ENCODE measurements at regions not wholly inside any gene's neighbourhood (a gene's known extent, or its start where the extent isn't known, plus 50 kb on each side); places are given as distances from the start of the nearest gene placed in this dataset.

DNA sequence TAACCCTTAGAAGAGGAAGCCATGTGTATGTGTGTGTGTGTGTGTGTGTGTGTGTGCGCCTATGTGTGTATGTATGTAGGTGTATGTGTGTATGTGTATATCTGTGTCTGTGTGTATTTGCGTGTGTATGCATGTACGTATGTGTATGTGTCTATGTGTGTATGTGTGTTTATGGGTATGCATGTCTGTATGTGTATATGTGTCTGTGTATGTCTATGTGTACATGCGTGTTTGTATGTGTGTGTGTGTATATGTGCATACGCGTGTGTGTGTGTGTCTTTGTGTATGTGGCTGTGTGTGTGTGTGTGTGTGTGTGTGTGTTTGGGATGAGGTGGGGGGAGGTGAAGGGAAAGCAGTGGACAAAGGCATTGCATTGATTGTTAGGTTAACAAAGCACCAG, 380.2 kb downstream of the HRH4 start:
- TF ChIP-seq TAF1 (conservative IDR thresholded peaks at IDR 0.05): no peak
- TF ChIP-seq, protein P1, sequence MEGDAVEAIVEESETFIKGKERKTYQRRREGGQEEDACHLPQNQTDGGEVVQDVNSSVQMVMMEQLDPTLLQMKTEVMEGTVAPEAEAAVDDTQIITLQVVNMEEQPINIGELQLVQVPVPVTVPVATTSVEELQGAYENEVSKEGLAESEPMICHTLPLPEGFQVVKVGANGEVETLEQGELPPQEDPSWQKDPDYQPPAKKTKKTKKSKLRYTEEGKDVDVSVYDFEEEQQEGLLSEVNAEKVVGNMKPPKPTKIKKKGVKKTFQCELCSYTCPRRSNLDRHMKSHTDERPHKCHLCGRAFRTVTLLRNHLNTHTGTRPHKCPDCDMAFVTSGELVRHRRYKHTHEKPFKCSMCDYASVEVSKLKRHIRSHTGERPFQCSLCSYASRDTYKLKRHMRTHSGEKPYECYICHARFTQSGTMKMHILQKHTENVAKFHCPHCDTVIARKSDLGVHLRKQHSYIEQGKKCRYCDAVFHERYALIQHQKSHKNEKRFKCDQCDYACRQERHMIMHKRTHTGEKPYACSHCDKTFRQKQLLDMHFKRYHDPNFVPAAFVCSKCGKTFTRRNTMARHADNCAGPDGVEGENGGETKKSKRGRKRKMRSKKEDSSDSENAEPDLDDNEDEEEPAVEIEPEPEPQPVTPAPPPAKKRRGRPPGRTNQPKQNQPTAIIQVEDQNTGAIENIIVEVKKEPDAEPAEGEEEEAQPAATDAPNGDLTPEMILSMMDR (IDR thresholded peaks at IDR 0.05; ENCODE audit: low read depth, low read length, missing input control): no peak
- no peak for TF ChIP-seq YY1 (IDR thresholded peaks at IDR 0.05)
- TF ChIP-seq, protein P2, sequence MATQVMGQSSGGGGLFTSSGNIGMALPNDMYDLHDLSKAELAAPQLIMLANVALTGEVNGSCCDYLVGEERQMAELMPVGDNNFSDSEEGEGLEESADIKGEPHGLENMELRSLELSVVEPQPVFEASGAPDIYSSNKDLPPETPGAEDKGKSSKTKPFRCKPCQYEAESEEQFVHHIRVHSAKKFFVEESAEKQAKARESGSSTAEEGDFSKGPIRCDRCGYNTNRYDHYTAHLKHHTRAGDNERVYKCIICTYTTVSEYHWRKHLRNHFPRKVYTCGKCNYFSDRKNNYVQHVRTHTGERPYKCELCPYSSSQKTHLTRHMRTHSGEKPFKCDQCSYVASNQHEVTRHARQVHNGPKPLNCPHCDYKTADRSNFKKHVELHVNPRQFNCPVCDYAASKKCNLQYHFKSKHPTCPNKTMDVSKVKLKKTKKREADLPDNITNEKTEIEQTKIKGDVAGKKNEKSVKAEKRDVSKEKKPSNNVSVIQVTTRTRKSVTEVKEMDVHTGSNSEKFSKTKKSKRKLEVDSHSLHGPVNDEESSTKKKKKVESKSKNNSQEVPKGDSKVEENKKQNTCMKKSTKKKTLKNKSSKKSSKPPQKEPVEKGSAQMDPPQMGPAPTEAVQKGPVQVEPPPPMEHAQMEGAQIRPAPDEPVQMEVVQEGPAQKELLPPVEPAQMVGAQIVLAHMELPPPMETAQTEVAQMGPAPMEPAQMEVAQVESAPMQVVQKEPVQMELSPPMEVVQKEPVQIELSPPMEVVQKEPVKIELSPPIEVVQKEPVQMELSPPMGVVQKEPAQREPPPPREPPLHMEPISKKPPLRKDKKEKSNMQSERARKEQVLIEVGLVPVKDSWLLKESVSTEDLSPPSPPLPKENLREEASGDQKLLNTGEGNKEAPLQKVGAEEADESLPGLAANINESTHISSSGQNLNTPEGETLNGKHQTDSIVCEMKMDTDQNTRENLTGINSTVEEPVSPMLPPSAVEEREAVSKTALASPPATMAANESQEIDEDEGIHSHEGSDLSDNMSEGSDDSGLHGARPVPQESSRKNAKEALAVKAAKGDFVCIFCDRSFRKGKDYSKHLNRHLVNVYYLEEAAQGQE (IDR thresholded peaks at IDR 0.05): no peak
- no peak for TF ChIP-seq JUND (IDR thresholded peaks at IDR 0.05)
- TF ChIP-seq, protein P3, sequence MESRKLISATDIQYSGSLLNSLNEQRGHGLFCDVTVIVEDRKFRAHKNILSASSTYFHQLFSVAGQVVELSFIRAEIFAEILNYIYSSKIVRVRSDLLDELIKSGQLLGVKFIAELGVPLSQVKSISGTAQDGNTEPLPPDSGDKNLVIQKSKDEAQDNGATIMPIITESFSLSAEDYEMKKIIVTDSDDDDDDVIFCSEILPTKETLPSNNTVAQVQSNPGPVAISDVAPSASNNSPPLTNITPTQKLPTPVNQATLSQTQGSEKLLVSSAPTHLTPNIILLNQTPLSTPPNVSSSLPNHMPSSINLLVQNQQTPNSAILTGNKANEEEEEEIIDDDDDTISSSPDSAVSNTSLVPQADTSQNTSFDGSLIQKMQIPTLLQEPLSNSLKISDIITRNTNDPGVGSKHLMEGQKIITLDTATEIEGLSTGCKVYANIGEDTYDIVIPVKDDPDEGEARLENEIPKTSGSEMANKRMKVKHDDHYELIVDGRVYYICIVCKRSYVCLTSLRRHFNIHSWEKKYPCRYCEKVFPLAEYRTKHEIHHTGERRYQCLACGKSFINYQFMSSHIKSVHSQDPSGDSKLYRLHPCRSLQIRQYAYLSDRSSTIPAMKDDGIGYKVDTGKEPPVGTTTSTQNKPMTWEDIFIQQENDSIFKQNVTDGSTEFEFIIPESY (IDR thresholded peaks at IDR 0.05): no peak
- TF ChIP-seq, protein P4, sequence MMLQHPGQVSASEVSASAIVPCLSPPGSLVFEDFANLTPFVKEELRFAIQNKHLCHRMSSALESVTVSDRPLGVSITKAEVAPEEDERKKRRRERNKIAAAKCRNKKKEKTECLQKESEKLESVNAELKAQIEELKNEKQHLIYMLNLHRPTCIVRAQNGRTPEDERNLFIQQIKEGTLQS (IDR thresholded peaks at IDR 0.05): no peak
- TF ChIP-seq RAD21 (IDR thresholded peaks at IDR 0.05): no peak

Measured in liver (tissue), 3 donors.